Gastroesophageal sphincter (tissue), 3 donors: ENCODE measurements at regions not wholly inside any gene's neighbourhood (a gene's known extent, or its start where the extent isn't known, plus 50 kb on each side); places are given as distances from the start of the nearest gene placed in this dataset.

Experiments used
- CTCF ChIP-seq, 4 experiments: fragments of 200-600 bp in 2 of 4; fragments of 450-650 bp in 2 of 4; sonication (generic) in 1 of 4; IDR thresholded peaks; one replicate each; pipeline ENCODE4 v1.5.1; 2017 to 2019; ENCODE audit warnings: antibody characterized with exemption in 4 of 4, mild to moderate bottlenecking in 2 of 4, moderate library complexity in 2 of 4
- EP300 ChIP-seq: sonication (generic); formaldehyde crosslinking; IDR thresholded peaks from one replicate; pipeline ENCODE4 v1.6.1; 2017; ENCODE audit warnings: antibody characterized with exemption, mild to moderate bottlenecking
- POLR2A ChIP-seq, 2 donors: fragments of 450-650 bp; IDR thresholded peaks; one replicate each; pipeline ENCODE4 v1.6.1; 2017; ENCODE audit warnings: antibody characterized with exemption in 2 of 2, mild to moderate bottlenecking in 2 of 2, moderate library complexity in 1 of 2
- POLR2AphosphoS5 ChIP-seq: sonication (generic); formaldehyde crosslinking; IDR thresholded peaks from one replicate; pipeline ENCODE4 v1.6.1; 2017; ENCODE audit warnings: antibody characterized with exemption

GRCh38 chr4:116577321-116577720, 508.1 kb downstream of the TRAM1L1 start:
- no peak for TF ChIP-seq CTCF (IDR thresholded peaks at IDR 0.05)
- no peak for TF ChIP-seq POLR2AphosphoS5
- TF ChIP-seq POLR2A (IDR thresholded peaks at IDR 0.05): no peak
- no peak for TF ChIP-seq EP300
